Esophagus muscularis mucosa (tissue), 4 donors: ENCODE measurements at regions not wholly inside any gene's neighbourhood (a gene's known extent, or its start where the extent isn't known, plus 50 kb on each side); places are given as distances from the start of the nearest gene placed in this dataset.

ENCODE experiments used
- DNase-seq: peaks from one replicate; pipeline ENCODE4 v3.0.0-alpha.2; 2017; ENCODE audit errors: extremely low spot score
- H3K27ac ChIP-seq, 4 donors: fragments of 200-600 bp; sonication (generic); replicated peaks in 1 of 4; 1 replicate in 3 of 4; 2 replicates in 1 of 4; pipeline ENCODE4 v1.5.1; 2016 to 2019; ENCODE audit warnings: mild to moderate bottlenecking in 1 of 4
- H3K27me3 ChIP-seq, 4 donors: fragments of 200-600 bp; sonication (generic); one replicate each; pipeline versions ENCODE4 v1.5.1 to v1.6.0; 2016 to 2019
- H3K36me3 ChIP-seq, 4 donors: fragments of 200-600 bp; sonication (generic); one replicate each; pipeline ENCODE4 v1.5.1; 2016 to 2019
- H3K4me1 ChIP-seq, 4 donors: fragments of 200-600 bp; sonication (generic); one replicate each; pipeline ENCODE4 v1.5.1; 2016 to 2019
- H3K4me3 ChIP-seq, 4 donors: fragments of 200-600 bp; sonication (generic); 1 replicate in 2 of 4; 2 replicates in 2 of 4; pipeline ENCODE4 v1.5.1; 2016 to 2019; ENCODE audit warnings: mild to moderate bottlenecking in 4 of 4, moderate library complexity in 1 of 4
- H3K9me3 ChIP-seq, 4 donors: fragments of 200-600 bp; sonication (generic); 1 replicate in 3 of 4; 2 replicates in 1 of 4; pipeline ENCODE4 v1.5.1; 2016 to 2019
- EP300 ChIP-seq: sonication (generic); formaldehyde crosslinking; IDR thresholded peaks from one replicate; pipeline ENCODE4 v1.6.1; 2017; ENCODE audit warnings: antibody characterized with exemption
- POLR2A ChIP-seq: fragments of 450-650 bp; IDR thresholded peaks from one replicate; pipeline ENCODE4 v1.6.1; 2017; ENCODE audit warnings: antibody characterized with exemption, moderate library complexity, mild to moderate bottlenecking, low read depth
- POLR2AphosphoS5 ChIP-seq, 2 donors: sonication (generic); formaldehyde crosslinking; IDR thresholded peaks; one replicate each; pipeline ENCODE4 v1.6.1; 2017; ENCODE audit warnings: antibody characterized with exemption in 2 of 2
- WGBS: methylation state at CpG from one replicate; pipeline ENCODE4 v1.1.5; 2018; 5-methylcytosine and 5-hydroxymethylcytosine counted together
- intact Hi-C: fragments of 100-400 bp; cut with DNase I; formaldehyde crosslinking; loops from one replicate; pipeline ENCODE4 v1.15.1; 2023
- TF ChIP-seq, protein P1 (sequence below), 3 experiments: fragments of 200-600 bp in 2 of 3; fragments of 450-650 bp in 1 of 3; sonication (generic) in 2 of 3; IDR thresholded peaks; one replicate each; pipeline ENCODE4 v1.5.1; 2017 to 2019; ENCODE audit warnings: antibody characterized with exemption in 3 of 3, mild to moderate bottlenecking in 2 of 3, moderate library complexity in 1 of 3

DNA sequence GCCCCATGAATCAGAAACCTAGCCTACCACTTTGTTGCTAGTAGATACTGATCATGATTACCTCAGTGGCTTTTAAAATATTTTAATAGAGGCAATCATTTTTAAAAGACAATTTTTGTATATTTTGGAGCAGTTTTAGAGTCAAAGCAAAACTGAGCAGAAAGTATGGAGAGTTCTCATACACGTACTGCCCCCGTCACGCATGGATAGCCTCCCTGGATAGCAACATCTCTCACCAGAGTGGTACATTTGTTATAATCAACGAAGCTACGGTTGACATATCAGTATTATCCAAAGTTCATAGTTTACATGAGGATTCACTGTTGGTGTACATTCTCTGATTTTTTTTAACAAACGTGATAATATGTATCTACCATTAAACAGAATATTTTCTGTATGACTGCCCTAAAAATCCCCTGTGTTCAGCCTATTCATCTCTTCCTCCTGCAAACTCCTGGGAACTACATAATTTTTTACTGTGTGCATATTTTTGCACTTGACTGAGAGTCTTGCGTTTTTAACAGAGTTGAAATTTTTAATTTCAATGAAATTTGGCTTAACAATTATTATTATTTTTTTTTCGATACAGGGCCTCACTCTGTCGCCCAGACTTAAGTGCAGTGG, 1436.8 kb upstream of the PCDH9 start:
- H3K27ac ChIP-seq: no peak overlapping the region
- no peaks in the 10 kb centered on the region for H3K9me3 ChIP-seq
- 77% methylated on average over 9 of the region's 9 CpGs for WGBS
- H3K36me3 ChIP-seq: no peaks in the 10 kb centered on the region
- TF ChIP-seq POLR2AphosphoS5 (IDR thresholded peaks at IDR 0.05): no peak
- TF ChIP-seq, protein P1, sequence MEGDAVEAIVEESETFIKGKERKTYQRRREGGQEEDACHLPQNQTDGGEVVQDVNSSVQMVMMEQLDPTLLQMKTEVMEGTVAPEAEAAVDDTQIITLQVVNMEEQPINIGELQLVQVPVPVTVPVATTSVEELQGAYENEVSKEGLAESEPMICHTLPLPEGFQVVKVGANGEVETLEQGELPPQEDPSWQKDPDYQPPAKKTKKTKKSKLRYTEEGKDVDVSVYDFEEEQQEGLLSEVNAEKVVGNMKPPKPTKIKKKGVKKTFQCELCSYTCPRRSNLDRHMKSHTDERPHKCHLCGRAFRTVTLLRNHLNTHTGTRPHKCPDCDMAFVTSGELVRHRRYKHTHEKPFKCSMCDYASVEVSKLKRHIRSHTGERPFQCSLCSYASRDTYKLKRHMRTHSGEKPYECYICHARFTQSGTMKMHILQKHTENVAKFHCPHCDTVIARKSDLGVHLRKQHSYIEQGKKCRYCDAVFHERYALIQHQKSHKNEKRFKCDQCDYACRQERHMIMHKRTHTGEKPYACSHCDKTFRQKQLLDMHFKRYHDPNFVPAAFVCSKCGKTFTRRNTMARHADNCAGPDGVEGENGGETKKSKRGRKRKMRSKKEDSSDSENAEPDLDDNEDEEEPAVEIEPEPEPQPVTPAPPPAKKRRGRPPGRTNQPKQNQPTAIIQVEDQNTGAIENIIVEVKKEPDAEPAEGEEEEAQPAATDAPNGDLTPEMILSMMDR (IDR thresholded peaks at IDR 0.05): no peak
- no peak for TF ChIP-seq POLR2A
- TF ChIP-seq EP300: no peak
- DNase-seq: no peak
- intact Hi-C loops: no loop called here
- H3K4me3 ChIP-seq: no peak overlapping the region
- H3K4me1 ChIP-seq: no peaks in the 10 kb centered on the region
- H3K27me3 ChIP-seq: no peaks in the 10 kb centered on the region

DNA sequence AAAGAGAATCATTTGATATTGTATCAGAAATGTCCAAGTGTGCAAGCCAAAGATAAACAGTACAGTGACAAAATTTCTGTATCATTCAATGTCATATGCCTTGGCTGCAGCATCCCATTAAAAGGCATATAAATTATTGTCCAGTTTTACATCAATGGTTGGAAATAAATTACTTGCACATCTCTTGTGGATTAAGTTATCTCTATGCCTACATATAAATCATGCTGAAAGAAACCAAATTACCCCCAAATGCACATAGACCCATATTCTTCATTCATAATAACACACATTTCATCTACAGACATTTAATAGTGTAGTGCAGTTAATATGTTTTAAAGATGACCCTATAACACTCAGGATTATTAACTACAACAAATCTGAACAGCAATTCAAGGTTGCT, 1415.7 kb upstream of the PCDH9 start:
- TF ChIP-seq, protein P1 (IDR thresholded peaks at IDR 0.05): no peak
- Histone ChIP-seq H3K27ac (no peak overlapping the region), H3K36me3 (no peaks in the 10 kb centered on the region), H3K9me3 (no peaks in the 10 kb centered on the region), H3K4me1 (no peaks in the 10 kb centered on the region), H3K27me3 (no peaks in the 10 kb centered on the region), H3K4me3 (no peak overlapping the region)
- intact Hi-C loops: no loop called here
- DNase-seq: no peak

DNA sequence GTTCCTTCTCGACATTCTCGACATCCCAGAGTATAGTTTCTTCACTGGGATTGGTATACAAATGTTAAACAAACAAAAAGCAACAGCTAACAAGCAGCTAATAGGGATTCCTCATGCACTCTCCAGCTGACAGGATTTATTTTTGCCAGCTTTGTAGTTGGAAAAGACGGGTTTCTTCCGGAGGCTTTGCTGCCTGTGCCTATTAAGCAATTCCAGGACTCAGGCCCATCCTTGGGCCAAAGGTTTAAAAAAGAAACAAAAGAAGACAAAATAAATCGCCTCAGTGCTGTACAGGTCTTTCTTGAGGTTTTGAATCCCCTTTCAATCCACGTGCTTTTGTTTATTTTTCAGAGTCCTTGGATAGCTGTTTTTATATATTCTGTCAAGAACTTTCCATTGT, 1414.5 kb upstream of the PCDH9 start:
- Histone ChIP-seq H3K4me3 (no peak overlapping the region), H3K27me3 (no peaks in the 10 kb centered on the region), H3K27ac (no peak overlapping the region), H3K9me3 (no peaks in the 10 kb centered on the region), H3K4me1 (no peaks in the 10 kb centered on the region), H3K36me3 (no peaks in the 10 kb centered on the region)
- WGBS: 43% methylated on average over 6 of the region's 6 CpGs
- no peak for DNase-seq
- intact Hi-C loops: no loop called here
- no peak for TF ChIP-seq EP300
- TF ChIP-seq POLR2A: no peak
- no peak for TF ChIP-seq POLR2AphosphoS5 (IDR thresholded peaks at IDR 0.05)
- TF ChIP-seq, protein P1 (IDR thresholded peaks at IDR 0.05): no peak

DNA sequence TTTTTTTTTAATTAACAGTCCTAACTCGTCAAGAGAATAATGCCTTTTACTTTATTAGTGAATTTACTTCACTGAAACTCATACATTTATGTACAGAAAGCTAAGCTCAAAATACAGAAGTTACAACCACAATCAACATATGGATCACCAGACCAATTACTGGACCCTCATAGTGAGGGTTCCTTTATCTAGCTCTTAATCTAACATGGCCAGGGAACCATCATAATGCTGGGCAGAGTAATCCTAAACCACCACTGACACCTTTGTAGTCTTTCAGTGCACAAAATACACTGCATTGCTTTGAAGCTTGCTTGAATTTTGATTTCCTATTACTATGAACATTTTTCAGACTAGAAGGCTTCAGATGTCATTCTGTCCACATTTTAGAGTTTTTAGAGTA, 1406.6 kb upstream of the PCDH9 start:
- TF ChIP-seq, protein P1 (IDR thresholded peaks at IDR 0.05): no peak
- TF ChIP-seq EP300 (no peak), POLR2A (no peak), POLR2AphosphoS5 (IDR thresholded peaks at IDR 0.05) (no peak)
- H3K4me3 ChIP-seq: no peak overlapping the region
- intact Hi-C loops: no loop called here

DNA sequence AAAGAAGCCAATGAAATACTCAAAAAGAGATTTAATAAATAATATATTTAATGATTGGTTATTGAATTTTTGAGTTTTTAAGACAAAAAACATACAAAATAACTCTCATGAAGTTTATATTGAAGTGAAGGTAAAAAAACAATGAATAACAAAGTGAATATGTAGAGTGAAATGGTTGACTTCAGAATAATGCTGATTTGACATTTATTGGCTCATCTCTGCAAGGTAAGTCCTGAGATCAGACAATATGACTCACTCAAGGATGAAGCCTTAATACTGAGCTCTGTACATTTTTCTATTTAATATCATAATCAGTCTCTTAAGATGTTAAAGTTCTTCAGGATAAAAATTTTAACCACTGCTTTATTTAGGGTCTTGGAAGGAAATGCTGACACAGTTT, 1398.9 kb upstream of the PCDH9 start:
- no peaks in the 10 kb centered on the region for H3K36me3 ChIP-seq
- DNase-seq: no peak
- no peak overlapping the region for H3K27ac ChIP-seq
- TF ChIP-seq POLR2A (no peak), POLR2AphosphoS5 (IDR thresholded peaks at IDR 0.05) (no peak), EP300 (no peak)
- TF ChIP-seq, protein P1 (IDR thresholded peaks at IDR 0.05): no peak
- intact Hi-C loops: no loop called here
- no peak overlapping the region for H3K4me3 ChIP-seq
- H3K9me3 ChIP-seq: no peaks in the 10 kb centered on the region
- H3K27me3 ChIP-seq: no peaks in the 10 kb centered on the region
- no peaks in the 10 kb centered on the region for H3K4me1 ChIP-seq

More for the DNA sequence above, 1406.6 kb upstream of the PCDH9 start:
- DNase-seq: no peak
- no peaks in the 10 kb centered on the region for H3K4me1 ChIP-seq
- no peaks in the 10 kb centered on the region for H3K9me3 ChIP-seq
- no peaks in the 10 kb centered on the region for H3K36me3 ChIP-seq
- H3K27ac ChIP-seq: no peak overlapping the region
- 69% methylated on average over 1 of the region's 1 CpG for WGBS
- H3K27me3 ChIP-seq: no peaks in the 10 kb centered on the region
